B cell (primary cell): ENCODE measurements at regions not wholly inside any gene's neighbourhood (a gene's known extent, or its start where the extent isn't known, plus 50 kb on each side); places are given as distances from the start of the nearest gene placed in this dataset.

Source experiments
- ATAC-seq: fragments of 200-7000 bp; cut with Tn5 transposase; one replicate; pipeline ENCODE4 v1.10.0; 2021; ENCODE audit warnings: low read depth, mild to moderate bottlenecking, moderate number of reproducible peaks, moderate library complexity
- CTCF ChIA-PET: fragments of 350-600 bp; sonication (Branson Sonifier 250); formaldehyde crosslinking; loops from one replicate; lab custom pipeline; 2021; ENCODE audit warnings: antibody characterized with exemption, inconsistent platforms; lab: Charles Lee
- POLR2A ChIA-PET: fragments of 350-600 bp; sonication (Branson Sonifier 250); formaldehyde crosslinking; loops from one replicate; lab custom pipeline; 2021; ENCODE audit warnings: antibody characterized with exemption; lab: Charles Lee
- DNase-seq: peaks from one replicate; pipeline ENCODE4 v3.0.0; 2013
- H2AFZ ChIP-seq: 2 replicates; pipeline ENCODE4 v1.6.1; 2012; ENCODE audit warnings: mild to moderate bottlenecking, low read depth, low read length; ENCODE audit not compliant: insufficient read depth, poor library complexity, severe bottlenecking
- H3K27ac ChIP-seq, 2 donors: 1 replicate in 1 of 2; 2 replicates in 1 of 2; pipeline ENCODE4 v1.5.1; 2012 to 2013; ENCODE audit warnings: low read length in 2 of 2, mild to moderate bottlenecking in 2 of 2, moderate library complexity in 1 of 2
- H3K27me3 ChIP-seq, 4 experiments: fragments of 200-600 bp in 1 of 4; sonication (generic) in 1 of 4; replicated peaks in 1 of 4; 1 replicate in 2 of 4; 2 replicates in 2 of 4; pipeline versions ENCODE4 v1.6.1 to v1.7.0; 2013 to 2016; ENCODE audit warnings: low read length in 3 of 4, mild to moderate bottlenecking in 2 of 4, mixed read lengths in 1 of 4, moderate library complexity in 1 of 4; ENCODE audit not compliant: insufficient read depth in 4 of 4, control insufficient read depth in 3 of 4; ENCODE audit errors: control extremely low read depth in 1 of 4
- H3K36me3 ChIP-seq, 2 experiments: replicated peaks in 1 of 2; 1 replicate in 1 of 2; 2 replicates in 1 of 2; pipeline versions ENCODE4 v1.6.1 to v1.7.1; 2013; ENCODE audit warnings: low read length in 1 of 2; ENCODE audit not compliant: insufficient read depth in 2 of 2, control insufficient read depth in 1 of 2; ENCODE audit errors: control extremely low read depth in 1 of 2, extremely low read depth in 1 of 2
- H3K4me1 ChIP-seq, 2 donors: fragments of 200-600 bp in 1 of 2; sonication (generic) in 1 of 2; 1 replicate in 1 of 2; 2 replicates in 1 of 2; pipeline versions ENCODE4 v1.5.1 to v1.6.1; 2013 to 2017; ENCODE audit warnings: low read length in 2 of 2; ENCODE audit not compliant: control insufficient read depth in 2 of 2, insufficient read depth in 2 of 2
- H3K4me2 ChIP-seq: replicated peaks from 2 replicates; pipeline ENCODE3; 2012; ENCODE audit warnings: mild to moderate bottlenecking, low read depth, low read length; ENCODE audit not compliant: poor library complexity, severe bottlenecking
- H3K4me3 ChIP-seq, 5 experiments: fragments of 200-600 bp in 1 of 5; sonication (generic) in 1 of 5; 1 replicate in 3 of 5; 2 replicates in 2 of 5; pipeline versions ENCODE4 v1.5.1 to v1.7.0; 2011 to 2016; ENCODE audit warnings: low read length in 4 of 5, mild to moderate bottlenecking in 4 of 5, low read depth in 2 of 5, control low read depth in 1 of 5, moderate library complexity in 1 of 5; ENCODE audit not compliant: insufficient read depth in 1 of 5; ENCODE audit errors: control extremely low read depth in 1 of 5, extremely low read depth in 1 of 5
- H3K79me2 ChIP-seq: fragments of 200-600 bp; sonication (generic); one replicate; pipeline ENCODE4 v1.6.0; 2016; ENCODE audit warnings: low read length; ENCODE audit not compliant: control insufficient read depth, insufficient read depth
- H3K9ac ChIP-seq: fragments of 200-600 bp; sonication (generic); 2 replicates; pipeline ENCODE4 v1.6.1; 2017; ENCODE audit warnings: mild to moderate bottlenecking, low read length, moderate library complexity
- H3K9me3 ChIP-seq, 3 donors: one replicate each; pipeline versions ENCODE4 v1.6.1 to v1.7.1; 2013; ENCODE audit warnings: low read length in 2 of 3; ENCODE audit not compliant: control insufficient read depth in 2 of 3, insufficient read depth in 1 of 3; ENCODE audit errors: control extremely low read depth in 1 of 3
- H4K20me1 ChIP-seq: 2 replicates; pipeline ENCODE4 v1.6.0; 2012; ENCODE audit warnings: mild to moderate bottlenecking, low read length; ENCODE audit not compliant: insufficient read depth, control insufficient read depth, poor library complexity, severe bottlenecking
- H3K27ac Mint-ChIP-seq: one replicate; pipeline ENCODE4 v1.8.0; 2021; ENCODE audit warnings: mixed read lengths
- H3K27me3 Mint-ChIP-seq: one replicate; pipeline ENCODE4 v1.8.0; 2021; ENCODE audit warnings: mixed read lengths
- H3K4me1 Mint-ChIP-seq: one replicate; pipeline ENCODE4 v1.8.0; 2021; ENCODE audit warnings: mixed read lengths
- H3K4me3 Mint-ChIP-seq: one replicate; pipeline ENCODE4 v1.8.0; 2021; ENCODE audit warnings: mixed read lengths
- H3K9me3 Mint-ChIP-seq: one replicate; pipeline ENCODE4 v1.8.0; 2022; ENCODE audit warnings: mixed read lengths; ENCODE audit not compliant: insufficient read depth
- EZH2 ChIP-seq: IDR thresholded peaks from 2 replicates; pipeline ENCODE4 v1.6.1; 2012; ENCODE audit warnings: borderline replicate concordance, low read depth, mild to moderate bottlenecking, moderate library complexity, low read length; ENCODE audit not compliant: insufficient read depth, poor library complexity, severe bottlenecking
- WGBS: methylation state at CpG from one replicate; pipeline ENCODE4 v1.1.5; 2013; ENCODE audit warnings: missing lambda C conversion rate; ENCODE audit not compliant: insufficient coverage; 5-methylcytosine and 5-hydroxymethylcytosine counted together
- intact Hi-C: fragments of 100-400 bp; cut with micrococcal nuclease; formaldehyde crosslinking; loops from one replicate; pipeline ENCODE4 v1.10.0; 2022
- TF ChIP-seq, protein P1 (sequence below): fragments of 200-600 bp; IDR thresholded peaks from one replicate; pipeline ENCODE4 v1.8.0; 2022; ENCODE audit warnings: antibody characterized with exemption, mild to moderate bottlenecking

DNA sequence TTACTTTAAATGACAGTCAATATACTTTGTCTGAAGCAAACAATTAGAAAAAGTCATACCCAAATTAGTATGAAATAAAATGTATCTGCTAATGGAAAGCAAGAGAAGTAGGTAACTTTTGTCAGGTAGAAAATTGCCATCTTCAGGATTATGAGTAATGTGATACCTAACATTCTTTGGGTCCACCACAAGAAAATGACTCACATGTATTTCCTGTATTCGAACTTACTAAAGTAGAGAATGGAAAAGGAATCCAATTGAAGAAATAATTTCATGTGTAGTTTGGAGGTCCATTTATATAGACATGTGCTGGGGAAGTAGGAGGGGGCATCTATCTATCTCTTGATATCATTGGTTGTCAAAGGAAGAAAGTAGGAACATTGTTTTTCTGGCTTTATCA is 636.2 kb upstream of the CHAC2 start:
- H2AFZ ChIP-seq, result no peak overlapping the region
- no peaks in the 10 kb centered on the region for H3K9me3 ChIP-seq
- H3K4me3 ChIP-seq, result no peak overlapping the region
- H3K27me3 Mint-ChIP-seq, result no peaks in the 10 kb centered on the region
- H3K27ac Mint-ChIP-seq, result no peak overlapping the region
- H4K20me1 ChIP-seq, result no peaks in the 10 kb centered on the region
- no peak for ATAC-seq
- no peak overlapping the region for H3K9ac ChIP-seq
- TF ChIP-seq, protein P1, sequence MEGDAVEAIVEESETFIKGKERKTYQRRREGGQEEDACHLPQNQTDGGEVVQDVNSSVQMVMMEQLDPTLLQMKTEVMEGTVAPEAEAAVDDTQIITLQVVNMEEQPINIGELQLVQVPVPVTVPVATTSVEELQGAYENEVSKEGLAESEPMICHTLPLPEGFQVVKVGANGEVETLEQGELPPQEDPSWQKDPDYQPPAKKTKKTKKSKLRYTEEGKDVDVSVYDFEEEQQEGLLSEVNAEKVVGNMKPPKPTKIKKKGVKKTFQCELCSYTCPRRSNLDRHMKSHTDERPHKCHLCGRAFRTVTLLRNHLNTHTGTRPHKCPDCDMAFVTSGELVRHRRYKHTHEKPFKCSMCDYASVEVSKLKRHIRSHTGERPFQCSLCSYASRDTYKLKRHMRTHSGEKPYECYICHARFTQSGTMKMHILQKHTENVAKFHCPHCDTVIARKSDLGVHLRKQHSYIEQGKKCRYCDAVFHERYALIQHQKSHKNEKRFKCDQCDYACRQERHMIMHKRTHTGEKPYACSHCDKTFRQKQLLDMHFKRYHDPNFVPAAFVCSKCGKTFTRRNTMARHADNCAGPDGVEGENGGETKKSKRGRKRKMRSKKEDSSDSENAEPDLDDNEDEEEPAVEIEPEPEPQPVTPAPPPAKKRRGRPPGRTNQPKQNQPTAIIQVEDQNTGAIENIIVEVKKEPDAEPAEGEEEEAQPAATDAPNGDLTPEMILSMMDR, result no peak
- no peak for TF ChIP-seq EZH2
- WGBS, result no CpG with 5 or more reads among the region's 1 CpG
- POLR2A ChIA-PET, result no interaction called here
- no peaks in the 10 kb centered on the region for H3K36me3 ChIP-seq
- H3K9me3 Mint-ChIP-seq, result no peaks in the 10 kb centered on the region
- H3K4me1 ChIP-seq, result no peaks in the 10 kb centered on the region
- no peak overlapping the region for H3K4me3 Mint-ChIP-seq
- DNase-seq, result no peak
- no peak overlapping the region for H3K27ac ChIP-seq
- no peaks in the 10 kb centered on the region for H3K79me2 ChIP-seq
- H3K4me1 Mint-ChIP-seq, result no peaks in the 10 kb centered on the region
- CTCF ChIA-PET, result no interaction called here
- H3K27me3 ChIP-seq, result no peaks in the 10 kb centered on the region
- H3K4me2 ChIP-seq, result no peak overlapping the region
- intact Hi-C loops, result no loop called here

- Histone ChIP-seq H3K4me3 (no peak overlapping the region), H3K27ac (no peak overlapping the region), H3K9me3 (no peaks in the 10 kb centered on the region), H3K79me2 (no peaks in the 10 kb centered on the region), H3K27me3 (no peaks in the 10 kb centered on the region), H3K9ac (no peak overlapping the region), H4K20me1 (no peaks in the 10 kb centered on the region), H3K4me2 (no peak overlapping the region), H3K4me1 (no peaks in the 10 kb centered on the region), H3K36me3 (no peaks in the 10 kb centered on the region), H2AFZ (no peak overlapping the region)
- DNase-seq (no peak), ATAC-seq (no peak)
- 67% methylated on average over 1 of the region's 5 CpGs for WGBS
- no peak overlapping the region for H3K27ac Mint-ChIP-seq
- no peaks in the 10 kb centered on the region for H3K4me1 Mint-ChIP-seq
- no peak overlapping the region for H3K4me3 Mint-ChIP-seq
- no peak for TF ChIP-seq EZH2
- TF ChIP-seq, protein P1, result no peak
- intact Hi-C loops, result no loop called here
- CTCF ChIA-PET, result no interaction called here
- H3K9me3 Mint-ChIP-seq, result peaks cover 2% of the 10 kb centered on the region
- POLR2A ChIA-PET, result no interaction called here
- H3K27me3 Mint-ChIP-seq, result no peaks in the 10 kb centered on the region
These were observed 637.1 kb upstream of the CHAC2 start for GRCh38 chr2:53130441-53130943.
